ENCODE measurements at regions not wholly inside any gene's neighbourhood (a gene's known extent, or its start where the extent isn't known, plus 50 kb on each side); places are given as distances from the start of the nearest gene placed in this dataset.
"Not testable (repeated sequence)": the region's sequence is repeated elsewhere in the genome, so short reads cannot be mapped to it uniquely, and the experiment has no call there.

GRCh38 chr7:69237541-69237940 lies 360.7 kb upstream of the AUTS2 start:
- no peak for FAIRE-seq
- intact Hi-C loops (cut with DNase I): no loop called here
- Histone ChIP-seq H3K36me3 (no peaks in the 10 kb centered on the region), H3K9me3 (no peaks in the 10 kb centered on the region), H3K27me3 (no peaks in the 10 kb centered on the region), H3K4me3 (no peak overlapping the region), H3K27ac (no peak overlapping the region), H3K4me1 (no peaks in the 10 kb centered on the region)
- TF ChIP-seq CTCF (IDR thresholded peaks at IDR 0.05): no peak
- DNase-seq: no peak
- 40 to 49% methylated on average over 8 of the region's 8 CpGs for WGBS, 2 donors
- no peak for ATAC-seq

- ATAC-seq: no peak
- WGBS, 2 donors: 43 to 45% methylated on average over 1 of the region's 1 CpG
- intact Hi-C loops (cut with DNase I): no loop called here
Measured at GRCh38 chr7:69243016-69243415, 355.3 kb upstream of the AUTS2 start.

DNA sequence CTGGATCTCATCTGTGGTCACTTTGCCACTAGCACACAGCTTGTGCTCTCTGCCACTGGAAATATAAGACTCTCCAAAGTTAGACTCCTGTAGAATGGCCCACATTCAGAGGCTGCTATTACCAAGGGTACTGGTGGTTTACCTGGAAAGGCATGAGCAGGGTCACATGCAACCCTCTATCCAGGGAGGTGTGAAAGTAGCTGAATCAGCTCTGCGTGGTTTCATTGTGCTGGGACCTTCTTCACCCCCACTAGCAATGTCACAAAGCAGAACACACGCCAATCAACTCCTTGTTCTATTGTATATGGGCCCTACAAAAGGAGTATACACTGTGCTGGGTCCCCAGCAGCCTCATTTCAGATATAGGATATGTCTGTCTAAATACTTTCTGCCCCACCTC lies 353.6 kb upstream of the AUTS2 start:
- Histone ChIP-seq H3K4me3 (no peak overlapping the region), H3K27ac (no peak overlapping the region), H3K27me3 (no peaks in the 10 kb centered on the region), H3K4me1 (no peaks in the 10 kb centered on the region), H3K9me3 (no peaks in the 10 kb centered on the region), H3K36me3 (no peaks in the 10 kb centered on the region)
- intact Hi-C loops (cut with DNase I): no loop called here
- ATAC-seq (no peak), FAIRE-seq (no peak), DNase-seq (no peak)
- no peak for TF ChIP-seq CTCF (IDR thresholded peaks at IDR 0.05)
- 67 to 76% methylated on average over 2 of the region's 2 CpGs for WGBS, 2 donors

More at GRCh38 chr7:69243016-69243415, 355.3 kb upstream of the AUTS2 start:
- FAIRE-seq (no peak), DNase-seq (no peak)
- Histone ChIP-seq H3K4me1 (no peaks in the 10 kb centered on the region), H3K27ac (no peak overlapping the region), H3K27me3 (no peaks in the 10 kb centered on the region), H3K4me3 (no peak overlapping the region), H3K9me3 (no peaks in the 10 kb centered on the region), H3K36me3 (no peaks in the 10 kb centered on the region)
- TF ChIP-seq CTCF (IDR thresholded peaks at IDR 0.05): no peak

DNA sequence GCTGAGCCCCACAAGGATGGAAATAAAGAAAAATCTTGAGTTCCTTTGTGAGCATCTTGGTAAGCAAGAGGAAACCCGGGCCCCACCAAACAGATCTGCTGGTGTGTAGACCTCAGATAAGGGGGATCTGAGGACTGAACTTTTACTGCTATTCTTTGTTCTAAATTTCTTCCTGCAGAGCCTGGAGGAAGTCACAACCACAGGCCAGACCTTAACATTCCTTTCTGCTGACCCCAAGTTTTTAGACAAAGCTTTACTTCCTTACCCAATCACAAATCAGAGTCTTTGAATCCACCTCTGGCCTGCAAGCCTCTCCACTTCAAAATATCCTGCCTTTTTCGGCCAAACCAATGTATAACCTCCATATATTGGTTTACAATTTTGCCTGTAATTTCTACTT lies 352.6 kb upstream of the AUTS2 start:
- H3K4me3 ChIP-seq: no peak overlapping the region
- H3K4me1 ChIP-seq: no peaks in the 10 kb centered on the region
- no peak for TF ChIP-seq CTCF (IDR thresholded peaks at IDR 0.05)
- no peak for FAIRE-seq
- H3K27ac ChIP-seq: no peak overlapping the region
- ATAC-seq: peak in 1 of 4 donors; percentile 35
- WGBS, 2 donors: 44 to 55% methylated on average over 2 of the region's 2 CpGs
- H3K36me3 ChIP-seq: no peaks in the 10 kb centered on the region
- H3K9me3 ChIP-seq: no peaks in the 10 kb centered on the region
- no peak for DNase-seq
- no peaks in the 10 kb centered on the region for H3K27me3 ChIP-seq
- intact Hi-C loops (cut with DNase I): no loop called here

DNA sequence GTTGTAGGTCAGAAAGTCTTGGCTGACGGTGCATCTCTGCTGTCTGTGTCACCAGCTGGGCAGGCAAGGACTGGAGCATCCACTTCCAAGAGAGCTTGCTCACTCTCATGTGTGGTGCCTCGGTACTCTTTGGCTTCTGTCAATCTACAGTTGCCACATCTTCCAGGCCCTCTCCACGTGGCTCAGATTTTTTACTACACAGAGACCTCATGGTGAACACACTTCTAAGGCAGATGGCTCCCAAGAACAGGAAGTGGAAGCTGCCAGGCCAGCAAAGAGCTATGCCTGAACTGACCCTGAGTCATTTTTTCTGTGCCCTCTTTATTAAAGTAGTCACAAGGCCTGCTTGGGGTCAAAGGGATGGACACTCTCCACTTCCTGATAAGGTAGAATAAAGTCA lies 351.5 kb upstream of the AUTS2 start:
- Histone ChIP-seq H3K9me3 (no peaks in the 10 kb centered on the region), H3K36me3 (no peaks in the 10 kb centered on the region), H3K27ac (no peak overlapping the region), H3K4me1 (no peaks in the 10 kb centered on the region), H3K27me3 (no peaks in the 10 kb centered on the region), H3K4me3 (no peak overlapping the region)
- FAIRE-seq (no peak), ATAC-seq (peak in 2 of 4 donors; percentile 54 to 71), DNase-seq (peak in 1 of 6 donors; percentile 17)
- intact Hi-C loops (cut with DNase I): no loop called here
- TF ChIP-seq CTCF (IDR thresholded peaks at IDR 0.05): no peak
- 67 to 74% methylated on average over 3 of the region's 3 CpGs for WGBS, 2 donors

DNA sequence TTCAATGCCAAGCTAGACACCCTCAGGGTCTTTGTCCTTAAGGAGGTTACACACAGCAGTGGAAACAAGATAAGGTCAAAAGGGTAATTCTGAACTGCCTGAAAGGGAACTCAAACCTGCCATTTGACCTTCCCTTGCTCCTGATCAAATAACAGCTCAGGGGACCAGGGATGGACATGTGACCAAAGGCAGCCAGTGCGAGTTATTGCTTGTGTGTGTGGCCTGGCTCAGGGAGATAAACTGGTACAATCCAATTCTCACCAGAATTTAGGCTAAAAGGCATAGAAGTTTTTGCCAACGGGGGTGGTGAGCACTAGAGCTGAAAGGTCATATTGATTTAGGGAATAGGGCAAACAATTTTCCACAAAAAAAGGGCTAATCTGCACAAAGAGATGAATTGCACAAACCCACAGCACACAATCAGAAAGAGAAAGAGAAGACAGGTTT lies 349.9 kb upstream of the AUTS2 start:
- DNase-seq; intact Hi-C loops (cut with DNase I); FAIRE-seq; H3K4me3 ChIP-seq; H3K27me3 ChIP-seq; H3K9me3 ChIP-seq; H3K27ac ChIP-seq; ATAC-seq; H3K4me1 ChIP-seq; H3K36me3 ChIP-seq: not testable (repeated sequence)
- 23 to 26% methylated on average over 2 of the region's 2 CpGs for WGBS, 2 donors

All from pancreas (tissue), 10 donors.